ENCODE measurements at regions not wholly inside any gene's neighbourhood (a gene's known extent, or its start where the extent isn't known, plus 50 kb on each side); places are given as distances from the start of the nearest gene placed in this dataset.

- TF ChIP-seq EZH2 (IDR thresholded peaks at IDR 0.05; ENCODE audit: insufficient read depth, poor library complexity, severe bottlenecking) (no peak), EZH2phosphoT487 (IDR thresholded peaks at IDR 0.05; ENCODE audit: insufficient read depth, low read depth) (no peak)
Observed at GRCh38 chr5:167233507-167234220, 1057.8 kb upstream of the WWC1 start.
